ENCODE measurements at regions not wholly inside any gene's neighbourhood (a gene's known extent, or its start where the extent isn't known, plus 50 kb on each side); places are given as distances from the start of the nearest gene placed in this dataset.

DNA sequence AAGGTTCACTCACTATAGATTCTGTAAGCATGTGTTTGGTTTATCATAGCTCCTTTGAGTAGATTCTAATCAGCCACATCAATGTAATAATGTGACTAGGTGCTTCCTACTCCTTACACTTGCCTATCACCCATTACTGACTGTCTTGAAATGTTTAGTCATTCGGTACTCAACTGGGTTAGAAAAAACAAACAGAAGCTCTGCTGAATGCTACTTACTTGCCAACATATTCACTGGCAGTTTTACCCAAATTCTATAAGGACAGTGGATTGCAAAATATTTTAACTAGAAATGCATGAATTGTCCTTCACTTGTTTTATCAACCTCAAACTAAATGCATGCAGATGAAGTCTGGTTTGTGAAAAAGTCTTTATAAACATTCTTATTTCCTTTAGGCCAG, 352.1 kb upstream of the ALCAM start:
- Histone ChIP-seq H3K4me3 (no peak overlapping the region), H3K27ac (no peak overlapping the region), H3K4me1 (no peaks in the 10 kb centered on the region), H3K9me3 (no peaks in the 10 kb centered on the region), H3K27me3 (no peaks in the 10 kb centered on the region), H3K36me3 (no peaks in the 10 kb centered on the region)
- no peak for TF ChIP-seq POLR2A (IDR thresholded peaks at IDR 0.05)
- TF ChIP-seq CTCF (IDR thresholded peaks at IDR 0.05): no peak
- intact Hi-C loops (cut with DNase I; ENCODE audit: low total_unique reads): no loop called here
- no peak for DNase-seq

GRCh38 chr3:105022813-105023212, 343.9 kb upstream of the ALCAM start:
- H3K9me3 ChIP-seq: no peaks in the 10 kb centered on the region
- H3K36me3 ChIP-seq: no peaks in the 10 kb centered on the region
- no peaks in the 10 kb centered on the region for H3K4me1 ChIP-seq
- TF ChIP-seq CTCF (IDR thresholded peaks at IDR 0.05) (no peak), POLR2A (IDR thresholded peaks at IDR 0.05) (no peak)
- no peaks in the 10 kb centered on the region for H3K27me3 ChIP-seq
- intact Hi-C loops (cut with DNase I; ENCODE audit: low total_unique reads): no loop called here
- DNase-seq: no peak
- no peak overlapping the region for H3K4me3 ChIP-seq
- H3K27ac ChIP-seq: no peak overlapping the region

DNA sequence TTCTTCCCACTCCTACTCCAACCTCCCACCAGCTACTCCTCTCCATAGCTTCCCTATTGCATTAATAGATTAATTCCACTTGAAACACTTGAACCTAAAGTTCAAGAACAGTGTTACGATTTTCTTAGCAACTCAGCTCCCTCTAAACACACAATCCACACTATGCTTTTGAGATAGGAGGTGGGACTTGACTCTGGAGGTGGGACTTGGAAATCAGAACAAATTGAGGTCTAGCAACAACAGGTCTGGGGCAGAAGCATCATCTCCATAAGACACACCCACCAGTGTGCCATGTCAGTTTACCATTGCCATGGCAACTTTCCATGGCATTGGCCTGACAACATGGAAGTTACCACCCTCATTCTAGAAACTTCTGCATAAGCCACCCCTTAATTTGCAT, 336.5 kb upstream of the ALCAM start:
- no peak for TF ChIP-seq POLR2A (IDR thresholded peaks at IDR 0.05)
- no peak for TF ChIP-seq CTCF (IDR thresholded peaks at IDR 0.05)
- intact Hi-C loops (cut with DNase I; ENCODE audit: low total_unique reads): no loop called here
- no peaks in the 10 kb centered on the region for H3K27me3 ChIP-seq

DNA sequence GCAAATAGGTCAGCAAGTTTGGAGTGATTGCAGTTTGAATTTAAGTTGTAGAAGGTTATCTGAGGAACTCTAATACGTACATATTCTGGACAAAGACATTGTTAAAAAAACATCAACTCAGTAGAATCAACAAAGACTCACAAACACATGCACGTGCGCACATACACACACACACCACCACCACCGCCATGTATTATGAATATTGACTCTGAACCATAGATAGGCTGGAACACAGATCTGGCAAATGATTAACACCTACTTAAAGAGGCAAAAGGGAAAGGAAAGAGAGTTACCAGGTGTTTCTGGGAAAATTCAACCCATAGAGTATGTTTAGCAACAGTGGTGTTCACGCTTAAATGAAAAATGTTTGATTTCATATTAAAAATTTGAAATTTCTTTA, 334.2 kb upstream of the ALCAM start:
- DNase-seq: no peak
- TF ChIP-seq CTCF (IDR thresholded peaks at IDR 0.05): no peak
- no peak for TF ChIP-seq POLR2A (IDR thresholded peaks at IDR 0.05)
- intact Hi-C loops (cut with DNase I; ENCODE audit: low total_unique reads): no loop called here

More for the DNA sequence above, 336.5 kb upstream of the ALCAM start:
- no peak overlapping the region for H3K27ac ChIP-seq
- DNase-seq: no peak
- no peak overlapping the region for H3K4me3 ChIP-seq
- H3K4me1 ChIP-seq: no peaks in the 10 kb centered on the region
- no peaks in the 10 kb centered on the region for H3K9me3 ChIP-seq
- H3K36me3 ChIP-seq: no peaks in the 10 kb centered on the region

DNA sequence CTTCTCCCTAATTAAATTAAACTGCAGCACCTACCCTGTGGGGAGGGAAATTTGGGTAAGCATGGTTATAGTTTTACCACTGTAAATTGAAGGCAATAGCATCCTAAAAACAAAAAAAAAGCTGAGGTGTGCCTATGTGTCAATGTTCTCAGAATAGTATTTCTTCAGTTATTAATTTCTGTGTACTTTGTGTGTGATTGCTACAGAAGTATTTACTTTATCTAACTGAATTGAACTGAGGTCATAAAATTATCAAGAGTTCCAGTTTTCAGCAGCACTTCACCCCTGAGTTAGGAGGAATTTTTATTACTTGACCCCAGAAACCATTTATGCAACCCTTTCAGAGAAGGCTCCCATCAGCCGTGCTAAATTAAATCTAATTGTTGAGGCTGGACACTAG, 333.6 kb upstream of the ALCAM start:
- no peaks in the 10 kb centered on the region for H3K4me1 ChIP-seq
- H3K27me3 ChIP-seq: no peaks in the 10 kb centered on the region
- H3K27ac ChIP-seq: no peak overlapping the region
- H3K9me3 ChIP-seq: no peaks in the 10 kb centered on the region
- no peaks in the 10 kb centered on the region for H3K36me3 ChIP-seq
- intact Hi-C loops (cut with DNase I; ENCODE audit: low total_unique reads): no loop called here
- no peak for DNase-seq
- TF ChIP-seq POLR2A (IDR thresholded peaks at IDR 0.05) (no peak), CTCF (IDR thresholded peaks at IDR 0.05) (no peak)
- no peak overlapping the region for H3K4me3 ChIP-seq

More for the DNA sequence above, 334.2 kb upstream of the ALCAM start:
- Histone ChIP-seq H3K27me3 (no peaks in the 10 kb centered on the region), H3K36me3 (no peaks in the 10 kb centered on the region), H3K4me1 (no peaks in the 10 kb centered on the region), H3K9me3 (no peaks in the 10 kb centered on the region), H3K4me3 (no peak overlapping the region), H3K27ac (no peak overlapping the region)
